ENCODE measurements at regions not wholly inside any gene's neighbourhood (a gene's known extent, or its start where the extent isn't known, plus 50 kb on each side); places are given as distances from the start of the nearest gene placed in this dataset.
"Not testable (repeated sequence)": the region's sequence is repeated elsewhere in the genome, so short reads cannot be mapped to it uniquely, and the experiment has no call there.

- no peak for DNase-seq (ENCODE audit: low read depth)
Observed at GRCh38 chr3:153370680-153371079, 208.7 kb downstream of the RAP2B start.

- peak; percentile 52 for DNase-seq (ENCODE audit: low read depth)
Observed at GRCh38 chr3:153372326-153372725, 210.3 kb downstream of the RAP2B start.

- no peak for DNase-seq (ENCODE audit: low read depth)
Observed at GRCh38 chr3:153373606-153374005, 211.6 kb downstream of the RAP2B start.

GRCh38 chr3:153378366-153378765 is 216.3 kb downstream of the RAP2B start:
- DNase-seq (ENCODE audit: low read depth), result not testable (repeated sequence)

GRCh38 chr3:153379516-153379915 is 217.5 kb downstream of the RAP2B start:
- DNase-seq (ENCODE audit: low read depth), result no peak

GRCh38 chr3:153385343-153385742 is 223.3 kb downstream of the RAP2B start:
- DNase-seq (ENCODE audit: low read depth), result no peak

- DNase-seq (ENCODE audit: low read depth), result no peak
Observed at GRCh38 chr3:153392363-153392762, 230.3 kb downstream of the RAP2B start.

GRCh38 chr3:153394017-153394416 is 232.0 kb downstream of the RAP2B start:
- no peak for DNase-seq (ENCODE audit: low read depth)

GRCh38 chr3:153396581-153396980 is 234.6 kb downstream of the RAP2B start:
- no peak for DNase-seq (ENCODE audit: low read depth)

GRCh38 chr3:153397794-153398193 is 235.8 kb downstream of the RAP2B start:
- no peak for DNase-seq (ENCODE audit: low read depth)

- peak; percentile 10 for DNase-seq (ENCODE audit: low read depth)
Observed at GRCh38 chr3:153399636-153400035, 237.6 kb downstream of the RAP2B start.

GRCh38 chr3:153400641-153401040 is 238.6 kb downstream of the RAP2B start:
- peak; percentile 37 for DNase-seq (ENCODE audit: low read depth)

- no peak for DNase-seq (ENCODE audit: low read depth)
Observed at GRCh38 chr3:153404157-153404556, 242.1 kb downstream of the RAP2B start.

GRCh38 chr3:153405320-153405719 is 243.3 kb downstream of the RAP2B start:
- not testable (repeated sequence) for DNase-seq (ENCODE audit: low read depth)

GRCh38 chr3:153410517-153410916 is 248.5 kb downstream of the RAP2B start:
- DNase-seq (ENCODE audit: low read depth), result no peak

GRCh38 chr3:153414982-153415381 is 253.0 kb downstream of the RAP2B start:
- DNase-seq (ENCODE audit: low read depth), result no peak

- no peak for DNase-seq (ENCODE audit: low read depth)
Observed at GRCh38 chr3:153422314-153422713, 260.3 kb downstream of the RAP2B start.

GRCh38 chr3:153423820-153424219 is 261.8 kb downstream of the RAP2B start:
- not testable (repeated sequence) for DNase-seq (ENCODE audit: low read depth)

- DNase-seq (ENCODE audit: low read depth), result no peak
Observed at GRCh38 chr3:153426344-153426743, 264.3 kb downstream of the RAP2B start.

GRCh38 chr3:153426803-153427202 is 264.8 kb downstream of the RAP2B start:
- DNase-seq (ENCODE audit: low read depth), result no peak

- peak; percentile 6 for DNase-seq (ENCODE audit: low read depth)
Observed at GRCh38 chr3:153429821-153430220, 267.8 kb downstream of the RAP2B start.

- no peak for DNase-seq (ENCODE audit: low read depth)
Observed at GRCh38 chr3:153431076-153431475, 269.1 kb downstream of the RAP2B start.

- DNase-seq (ENCODE audit: low read depth), result no peak
Observed at GRCh38 chr3:153437666-153438065, 275.6 kb downstream of the RAP2B start.

GRCh38 chr3:153438271-153438670 is 276.2 kb downstream of the RAP2B start:
- no peak for DNase-seq (ENCODE audit: low read depth)

GRCh38 chr3:153439780-153440179 is 277.8 kb downstream of the RAP2B start:
- DNase-seq (ENCODE audit: low read depth), result no peak
